Lower leg skin (tissue), 4 donors: ENCODE measurements at regions not wholly inside any gene's neighbourhood (a gene's known extent, or its start where the extent isn't known, plus 50 kb on each side); places are given as distances from the start of the nearest gene placed in this dataset.
"Not testable (repeated sequence)": the region's sequence is repeated elsewhere in the genome, so short reads cannot be mapped to it uniquely, and the experiment has no call there.

Experiments
- DNase-seq, 2 donors: peaks; one replicate each; pipeline ENCODE4 v3.0.0-alpha.2; 2019; ENCODE audit warnings: low spot score in 2 of 2
- H3K4me3 ChIP-seq: fragments of 200-600 bp; sonication (generic); 2 replicates; pipeline ENCODE4 v1.5.1; 2017; ENCODE audit warnings: mild to moderate bottlenecking, low read depth; ENCODE audit not compliant: poor library complexity, severe bottlenecking
- POLR2A ChIP-seq, 2 donors: fragments of 450-650 bp; IDR thresholded peaks; one replicate each; pipeline ENCODE4 v1.6.1; 2016 to 2017; ENCODE audit warnings: antibody characterized with exemption in 2 of 2, mild to moderate bottlenecking in 1 of 2, moderate library complexity in 1 of 2
- WGBS, 2 donors: methylation state at CpG; one replicate each; pipeline ENCODE4 v1.1.5; 2018; 5-methylcytosine and 5-hydroxymethylcytosine counted together
- intact Hi-C: fragments of 100-400 bp; cut with DNase I; formaldehyde crosslinking; loops from one replicate; pipeline ENCODE4 v1.15.0; 2023; ENCODE audit warnings: low total_unique reads
- TF ChIP-seq, protein P1 (sequence below), 3 donors: fragments of 450-650 bp; IDR thresholded peaks; one replicate each; pipeline ENCODE4 v1.5.1; 2016; ENCODE audit warnings: antibody characterized with exemption in 3 of 3, mild to moderate bottlenecking in 3 of 3, moderate library complexity in 2 of 3

DNA sequence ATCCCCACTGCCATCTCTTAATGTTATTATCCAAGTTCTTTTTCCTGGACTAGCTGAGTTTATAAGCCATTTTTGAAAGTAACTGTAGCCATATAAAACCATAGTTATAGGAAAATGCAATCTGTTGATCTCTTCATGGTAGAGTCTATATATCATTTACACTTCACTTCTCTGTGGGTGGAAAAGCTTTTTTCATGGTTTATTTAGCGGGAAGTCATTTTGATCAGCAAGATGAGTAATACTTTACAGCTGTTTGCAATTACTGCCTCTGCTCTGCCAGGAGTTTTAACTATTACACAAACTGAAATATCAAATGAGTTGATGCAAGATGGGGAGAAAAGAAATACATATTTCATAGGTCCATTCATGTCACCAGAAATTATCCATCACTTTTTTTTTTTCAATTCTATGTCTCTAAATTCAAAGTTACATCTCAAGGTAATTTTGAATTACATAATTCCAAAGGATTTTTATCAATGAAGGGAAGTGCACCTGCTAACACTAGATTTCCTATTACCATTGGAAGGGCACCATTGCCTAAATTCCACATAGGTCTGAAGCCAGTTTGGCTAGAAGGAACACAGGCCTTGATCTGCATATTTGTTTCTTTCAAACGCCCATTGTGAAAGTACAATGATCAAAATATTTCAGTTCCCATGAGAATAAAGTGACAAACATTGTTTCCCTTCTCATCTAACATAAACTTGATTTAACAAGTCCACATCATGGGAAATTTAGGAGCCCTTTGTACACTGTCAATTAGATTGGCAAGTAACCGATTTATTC lies 296.7 kb downstream of the ZNF326 start:
- WGBS, 2 donors: 41 to 52% methylated on average over 3 of the region's 3 CpGs
- TF ChIP-seq POLR2A (IDR thresholded peaks at IDR 0.05): no peak
- TF ChIP-seq, protein P1, sequence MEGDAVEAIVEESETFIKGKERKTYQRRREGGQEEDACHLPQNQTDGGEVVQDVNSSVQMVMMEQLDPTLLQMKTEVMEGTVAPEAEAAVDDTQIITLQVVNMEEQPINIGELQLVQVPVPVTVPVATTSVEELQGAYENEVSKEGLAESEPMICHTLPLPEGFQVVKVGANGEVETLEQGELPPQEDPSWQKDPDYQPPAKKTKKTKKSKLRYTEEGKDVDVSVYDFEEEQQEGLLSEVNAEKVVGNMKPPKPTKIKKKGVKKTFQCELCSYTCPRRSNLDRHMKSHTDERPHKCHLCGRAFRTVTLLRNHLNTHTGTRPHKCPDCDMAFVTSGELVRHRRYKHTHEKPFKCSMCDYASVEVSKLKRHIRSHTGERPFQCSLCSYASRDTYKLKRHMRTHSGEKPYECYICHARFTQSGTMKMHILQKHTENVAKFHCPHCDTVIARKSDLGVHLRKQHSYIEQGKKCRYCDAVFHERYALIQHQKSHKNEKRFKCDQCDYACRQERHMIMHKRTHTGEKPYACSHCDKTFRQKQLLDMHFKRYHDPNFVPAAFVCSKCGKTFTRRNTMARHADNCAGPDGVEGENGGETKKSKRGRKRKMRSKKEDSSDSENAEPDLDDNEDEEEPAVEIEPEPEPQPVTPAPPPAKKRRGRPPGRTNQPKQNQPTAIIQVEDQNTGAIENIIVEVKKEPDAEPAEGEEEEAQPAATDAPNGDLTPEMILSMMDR (IDR thresholded peaks at IDR 0.05): no peak
- DNase-seq: no peak
- H3K4me3 ChIP-seq: no peak overlapping the region
- intact Hi-C loops: no loop called here

- no peak for TF ChIP-seq POLR2A (IDR thresholded peaks at IDR 0.05)
- TF ChIP-seq, protein P1 (IDR thresholded peaks at IDR 0.05): no peak
- no peak for DNase-seq
- 79 to 80% methylated on average over 4 of the region's 4 CpGs for WGBS, 2 donors
- H3K4me3 ChIP-seq: no peak overlapping the region
- intact Hi-C loops: no loop called here
These were observed 287.9 kb downstream of the ZNF326 start for GRCh38 chr1:90282811-90283210.

- intact Hi-C loops, H3K4me3 ChIP-seq, DNase-seq: not testable (repeated sequence)
- WGBS, 2 donors: 71 to 74% methylated on average over 1 of the region's 1 CpG
These were observed 287.0 kb downstream of the ZNF326 start for GRCh38 chr1:90281886-90282285.

DNA sequence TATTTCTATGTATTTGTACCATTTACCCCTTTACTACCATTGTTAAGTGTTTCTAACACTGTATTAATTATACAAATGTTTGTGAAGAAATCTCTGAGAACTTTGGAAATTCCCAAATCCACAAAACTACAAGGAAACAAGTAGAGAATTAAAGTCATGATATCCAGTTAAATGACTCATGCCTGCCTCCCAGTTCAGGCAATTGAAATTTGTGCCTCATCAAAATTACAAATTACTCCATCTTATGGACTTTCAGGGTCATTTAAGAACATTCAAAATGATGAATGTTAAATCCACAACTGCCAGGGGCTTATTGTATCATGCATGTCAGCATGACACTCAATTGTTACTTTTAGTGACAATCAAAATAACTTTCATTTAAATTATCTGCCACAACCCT lies 282.4 kb downstream of the ZNF326 start:
- no peak for DNase-seq
- intact Hi-C loops: no loop called here

DNA sequence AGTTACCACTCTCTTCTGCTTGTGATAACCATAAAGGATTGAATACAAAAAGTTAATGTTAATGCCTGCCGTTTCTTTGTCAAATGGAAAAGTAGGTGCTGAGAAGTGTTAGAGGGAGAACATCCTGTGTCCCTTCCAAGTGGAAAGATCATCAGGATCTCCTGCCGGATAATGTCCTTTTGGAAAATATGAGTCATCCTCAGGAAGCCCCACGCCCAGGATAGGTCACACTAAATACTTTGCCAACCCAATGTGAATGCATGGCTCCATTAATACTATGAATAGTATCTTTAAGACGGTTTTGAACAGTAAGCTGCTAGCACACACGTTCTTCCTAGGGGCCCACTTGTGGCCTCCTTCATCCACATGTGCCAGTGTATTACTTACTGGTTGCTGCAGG lies 279.5 kb downstream of the ZNF326 start:
- no peak for DNase-seq
- TF ChIP-seq POLR2A (IDR thresholded peaks at IDR 0.05): no peak
- TF ChIP-seq, protein P1 (IDR thresholded peaks at IDR 0.05): no peak
- H3K4me3 ChIP-seq: no peak overlapping the region
- WGBS, 2 donors: 35 to 48% methylated on average over 5 of the region's 5 CpGs
- intact Hi-C loops: no loop called here

More for the DNA sequence above, 282.4 kb downstream of the ZNF326 start:
- TF ChIP-seq, protein P1 (IDR thresholded peaks at IDR 0.05): no peak
- TF ChIP-seq POLR2A (IDR thresholded peaks at IDR 0.05): no peak
- H3K4me3 ChIP-seq: no peak overlapping the region

DNA sequence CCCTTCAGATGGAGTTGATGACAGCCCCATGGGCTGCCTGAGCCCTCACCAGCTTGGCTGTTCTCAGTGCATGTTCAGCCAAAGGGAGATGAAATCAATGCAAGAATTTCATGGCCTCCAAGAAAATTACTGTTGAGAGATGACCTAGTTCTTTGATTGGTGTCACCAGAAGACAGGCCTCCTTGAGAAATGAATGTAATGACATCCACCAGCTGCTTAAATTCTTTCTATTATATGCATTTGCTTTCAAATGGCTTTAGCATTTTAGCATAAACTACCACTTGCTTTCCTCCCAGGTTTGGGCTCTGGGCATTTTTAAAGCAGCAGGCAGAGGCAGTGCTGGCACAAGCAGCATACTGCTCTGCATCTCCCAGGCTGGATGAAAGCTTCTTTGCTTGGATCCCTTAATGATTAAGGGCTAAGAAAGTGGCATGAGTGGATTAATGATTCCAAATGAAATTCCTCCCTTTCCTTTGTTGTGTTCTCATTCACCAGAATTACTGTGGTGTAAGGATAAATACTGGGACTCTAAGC lies 278.4 kb downstream of the ZNF326 start:
- no peak for DNase-seq
- intact Hi-C loops: no loop called here
- H3K4me3 ChIP-seq: no peak overlapping the region
- TF ChIP-seq POLR2A (IDR thresholded peaks at IDR 0.05): no peak
- TF ChIP-seq, protein P1 (IDR thresholded peaks at IDR 0.05): no peak
